Activated naive CD8-positive, alpha-beta T cell treated with anti-CD3 and anti-CD28 coated beads, Interleukin-2, amount 50 U/mL, for 24 hours (primary cell): ENCODE measurements at regions not wholly inside any gene's neighbourhood (a gene's known extent, or its start where the extent isn't known, plus 50 kb on each side); places are given as distances from the start of the nearest gene placed in this dataset.

Source experiments
- ATAC-seq: fragments of 150-1000 bp; cut with Tn5 transposase; one replicate; pipeline ENCODE4 v1.10.0; 2021
- DNase-seq: peaks from one replicate; pipeline ENCODE4 v3.0.0; 2021
- H3K27ac Mint-ChIP-seq: one replicate; pipeline ENCODE4 v1.8.0; 2021; ENCODE audit warnings: mild to moderate bottlenecking, mixed read lengths
- H3K27me3 Mint-ChIP-seq: one replicate; pipeline ENCODE4 v1.8.0; 2021; ENCODE audit warnings: mixed read lengths
- H3K36me3 Mint-ChIP-seq: one replicate; pipeline ENCODE4 v1.8.0; 2021; ENCODE audit warnings: low read depth, mixed read lengths
- H3K4me1 Mint-ChIP-seq: one replicate; pipeline ENCODE4 v1.8.0; 2021; ENCODE audit warnings: mixed read lengths
- H3K4me3 Mint-ChIP-seq: one replicate; pipeline ENCODE4 v1.8.0; 2021; ENCODE audit warnings: mild to moderate bottlenecking, moderate library complexity, mixed read lengths
- H3K9me3 Mint-ChIP-seq: one replicate; pipeline ENCODE4 v1.8.0; 2021; ENCODE audit warnings: mixed read lengths

- Mint-ChIP-seq H3K4me3 (no peak overlapping the region), H3K4me1 (peaks cover 3% of the 10 kb centered on the region), H3K27me3 (no peaks in the 10 kb centered on the region), H3K36me3 (no peaks in the 10 kb centered on the region), H3K27ac (no peak overlapping the region), H3K9me3 (peaks cover 4% of the 10 kb centered on the region)
- ATAC-seq (no peak), DNase-seq (no peak)
Measured at GRCh38 chr7:19400758-19401254, 255.6 kb upstream of the FERD3L start.

GRCh38 chr7:19397911-19398310 lies 252.7 kb upstream of the FERD3L start:
- Mint-ChIP-seq H3K27ac (no peak overlapping the region), H3K4me3 (no peak overlapping the region), H3K4me1 (peaks cover 3% of the 10 kb centered on the region), H3K36me3 (no peaks in the 10 kb centered on the region), H3K9me3 (peaks cover 4% of the 10 kb centered on the region), H3K27me3 (no peaks in the 10 kb centered on the region)
- ATAC-seq = no peak
- DNase-seq = no peak

- H3K4me3 Mint-ChIP-seq = no peak overlapping the region
- H3K36me3 Mint-ChIP-seq = no peaks in the 10 kb centered on the region
- H3K27me3 Mint-ChIP-seq = no peaks in the 10 kb centered on the region
- DNase-seq = no peak
- no peaks in the 10 kb centered on the region for H3K4me1 Mint-ChIP-seq
- no peak overlapping the region for H3K27ac Mint-ChIP-seq
- ATAC-seq = no peak
- H3K9me3 Mint-ChIP-seq = no peaks in the 10 kb centered on the region
Measured at GRCh38 chr7:19392246-19392645, 247.0 kb upstream of the FERD3L start.

GRCh38 chr7:19390795-19391194 lies 245.6 kb upstream of the FERD3L start:
- no peaks in the 10 kb centered on the region for H3K27me3 Mint-ChIP-seq
- no peak for ATAC-seq
- no peak overlapping the region for H3K4me3 Mint-ChIP-seq
- DNase-seq = no peak
- H3K9me3 Mint-ChIP-seq = no peaks in the 10 kb centered on the region
- no peaks in the 10 kb centered on the region for H3K4me1 Mint-ChIP-seq
- H3K27ac Mint-ChIP-seq = no peak overlapping the region
- no peaks in the 10 kb centered on the region for H3K36me3 Mint-ChIP-seq

- Mint-ChIP-seq H3K36me3 (peaks cover 1% of the 10 kb centered on the region), H3K9me3 (no peaks in the 10 kb centered on the region), H3K27me3 (no peaks in the 10 kb centered on the region), H3K4me3 (no peak overlapping the region), H3K4me1 (no peaks in the 10 kb centered on the region), H3K27ac (no peak overlapping the region)
- DNase-seq = no peak
- ATAC-seq = no peak
Measured at GRCh38 chr7:19381321-19381720, 236.1 kb upstream of the FERD3L start.

- peaks cover 1% of the 10 kb centered on the region for H3K36me3 Mint-ChIP-seq
- no peaks in the 10 kb centered on the region for H3K9me3 Mint-ChIP-seq
- ATAC-seq (no peak), DNase-seq (no peak)
- no peak overlapping the region for H3K27ac Mint-ChIP-seq
- no peaks in the 10 kb centered on the region for H3K4me1 Mint-ChIP-seq
- H3K27me3 Mint-ChIP-seq = no peaks in the 10 kb centered on the region
- no peak overlapping the region for H3K4me3 Mint-ChIP-seq
Measured at GRCh38 chr7:19378345-19378714, 233.1 kb upstream of the FERD3L start.

GRCh38 chr7:19377611-19378344 lies 232.6 kb upstream of the FERD3L start:
- H3K27me3 Mint-ChIP-seq = no peaks in the 10 kb centered on the region

GRCh38 chr7:19376538-19376937 lies 231.3 kb upstream of the FERD3L start:
- no peak for ATAC-seq

More at GRCh38 chr7:19377611-19378344, 232.6 kb upstream of the FERD3L start:
- DNase-seq = no peak
- no peak for ATAC-seq
- Mint-ChIP-seq H3K4me1 (no peaks in the 10 kb centered on the region), H3K36me3 (peaks cover 1% of the 10 kb centered on the region), H3K9me3 (no peaks in the 10 kb centered on the region), H3K27ac (no peak overlapping the region), H3K4me3 (no peak overlapping the region)

GRCh38 chr7:19375976-19376375 lies 230.8 kb upstream of the FERD3L start:
- no peaks in the 10 kb centered on the region for H3K27me3 Mint-ChIP-seq
- ATAC-seq = no peak
- H3K36me3 Mint-ChIP-seq = peaks cover 1% of the 10 kb centered on the region
- no peaks in the 10 kb centered on the region for H3K9me3 Mint-ChIP-seq
- H3K27ac Mint-ChIP-seq = no peak overlapping the region
- DNase-seq = no peak
- no peaks in the 10 kb centered on the region for H3K4me1 Mint-ChIP-seq
- no peak overlapping the region for H3K4me3 Mint-ChIP-seq

More at GRCh38 chr7:19376538-19376937, 231.3 kb upstream of the FERD3L start:
- H3K4me1 Mint-ChIP-seq = no peaks in the 10 kb centered on the region
- H3K27ac Mint-ChIP-seq = no peak overlapping the region
- no peaks in the 10 kb centered on the region for H3K9me3 Mint-ChIP-seq
- DNase-seq = no peak
- H3K4me3 Mint-ChIP-seq = no peak overlapping the region
- H3K36me3 Mint-ChIP-seq = peaks cover 1% of the 10 kb centered on the region
- H3K27me3 Mint-ChIP-seq = no peaks in the 10 kb centered on the region

GRCh38 chr7:19373334-19373733 lies 228.1 kb upstream of the FERD3L start:
- Mint-ChIP-seq H3K9me3 (no peaks in the 10 kb centered on the region), H3K4me1 (no peaks in the 10 kb centered on the region), H3K4me3 (no peak overlapping the region)

GRCh38 chr7:19369806-19370205 lies 224.6 kb upstream of the FERD3L start:
- H3K27me3 Mint-ChIP-seq = no peaks in the 10 kb centered on the region
- no peak overlapping the region for H3K4me3 Mint-ChIP-seq
- H3K27ac Mint-ChIP-seq = no peak overlapping the region
- H3K36me3 Mint-ChIP-seq = no peaks in the 10 kb centered on the region
- DNase-seq (no peak), ATAC-seq (no peak)
- no peaks in the 10 kb centered on the region for H3K4me1 Mint-ChIP-seq
- no peaks in the 10 kb centered on the region for H3K9me3 Mint-ChIP-seq

More at GRCh38 chr7:19373334-19373733, 228.1 kb upstream of the FERD3L start:
- DNase-seq (no peak), ATAC-seq (no peak)
- H3K36me3 Mint-ChIP-seq = no peaks in the 10 kb centered on the region
- no peaks in the 10 kb centered on the region for H3K27me3 Mint-ChIP-seq
- H3K27ac Mint-ChIP-seq = no peak overlapping the region

- Mint-ChIP-seq H3K4me1 (no peaks in the 10 kb centered on the region), H3K27ac (no peak overlapping the region), H3K4me3 (no peak overlapping the region), H3K27me3 (no peaks in the 10 kb centered on the region), H3K36me3 (no peaks in the 10 kb centered on the region), H3K9me3 (no peaks in the 10 kb centered on the region)
- no peak for DNase-seq
- ATAC-seq = no peak
Measured at GRCh38 chr7:19369182-19369581, 224.0 kb upstream of the FERD3L start.

- no peak overlapping the region for H3K27ac Mint-ChIP-seq
- no peak overlapping the region for H3K4me3 Mint-ChIP-seq
- ATAC-seq = no peak
- no peaks in the 10 kb centered on the region for H3K36me3 Mint-ChIP-seq
- H3K9me3 Mint-ChIP-seq = no peaks in the 10 kb centered on the region
- no peaks in the 10 kb centered on the region for H3K4me1 Mint-ChIP-seq
- no peaks in the 10 kb centered on the region for H3K27me3 Mint-ChIP-seq
- no peak for DNase-seq
Measured at GRCh38 chr7:19368491-19368925, 223.3 kb upstream of the FERD3L start.

GRCh38 chr7:19364950-19365349 lies 219.7 kb upstream of the FERD3L start:
- H3K27me3 Mint-ChIP-seq = no peaks in the 10 kb centered on the region
- no peak overlapping the region for H3K27ac Mint-ChIP-seq
- DNase-seq = no peak
- no peak overlapping the region for H3K4me3 Mint-ChIP-seq
- H3K4me1 Mint-ChIP-seq = no peaks in the 10 kb centered on the region
- H3K9me3 Mint-ChIP-seq = no peaks in the 10 kb centered on the region
- ATAC-seq = no peak
- no peaks in the 10 kb centered on the region for H3K36me3 Mint-ChIP-seq

- H3K9me3 Mint-ChIP-seq = no peaks in the 10 kb centered on the region
- no peak overlapping the region for H3K4me3 Mint-ChIP-seq
- H3K36me3 Mint-ChIP-seq = no peaks in the 10 kb centered on the region
- no peaks in the 10 kb centered on the region for H3K27me3 Mint-ChIP-seq
- H3K27ac Mint-ChIP-seq = no peak overlapping the region
- ATAC-seq = no peak
- H3K4me1 Mint-ChIP-seq = no peaks in the 10 kb centered on the region
- DNase-seq = no peak
Measured at GRCh38 chr7:19362099-19362498, 216.9 kb upstream of the FERD3L start.
